ENCODE measurements at regions not wholly inside any gene's neighbourhood (a gene's known extent, or its start where the extent isn't known, plus 50 kb on each side); places are given as distances from the start of the nearest gene placed in this dataset.

DNA sequence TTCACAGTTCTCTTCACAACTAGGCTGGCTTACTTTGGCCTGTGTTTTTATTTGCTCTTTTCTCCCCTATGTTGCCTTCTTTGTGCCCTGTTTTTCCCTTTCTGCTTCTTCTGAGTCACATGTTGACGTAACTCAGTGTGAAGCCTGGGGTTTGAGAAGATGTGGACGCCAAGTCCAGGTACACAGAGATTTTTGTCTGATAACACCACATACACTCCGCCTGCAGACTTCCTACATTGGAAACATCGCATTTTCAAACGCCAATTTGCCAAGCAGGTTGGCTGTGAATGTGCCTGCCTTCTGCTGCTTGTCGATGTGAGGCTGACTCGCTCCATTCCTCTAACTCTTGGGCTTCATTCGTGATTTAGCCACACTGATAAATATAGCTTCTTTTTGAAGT, 62.6 kb upstream of the FN1 start:
- DNase-seq (ENCODE audit: low read depth in 2 of 2) = peak in 1 of 2 donors; percentile 73
- H3K4me3 ChIP-seq (replicated peaks in 1 of 2; ENCODE audit: low read depth in 2 of 2, low read length in 2 of 2) = no peak overlapping the region
- no peak for TF ChIP-seq CTCF (IDR thresholded peaks at IDR 0.05; ENCODE audit: low read depth, low read length)

- no peak for DNase-seq (ENCODE audit: low read depth in 2 of 2)
- no peak for TF ChIP-seq CTCF (IDR thresholded peaks at IDR 0.05; ENCODE audit: low read depth, low read length)
- no peak overlapping the region for H3K4me3 ChIP-seq (replicated peaks in 1 of 2; ENCODE audit: low read depth in 2 of 2, low read length in 2 of 2)
These were observed 57.5 kb upstream of the FN1 start for GRCh38 chr2:215493376-215493775.

DNA sequence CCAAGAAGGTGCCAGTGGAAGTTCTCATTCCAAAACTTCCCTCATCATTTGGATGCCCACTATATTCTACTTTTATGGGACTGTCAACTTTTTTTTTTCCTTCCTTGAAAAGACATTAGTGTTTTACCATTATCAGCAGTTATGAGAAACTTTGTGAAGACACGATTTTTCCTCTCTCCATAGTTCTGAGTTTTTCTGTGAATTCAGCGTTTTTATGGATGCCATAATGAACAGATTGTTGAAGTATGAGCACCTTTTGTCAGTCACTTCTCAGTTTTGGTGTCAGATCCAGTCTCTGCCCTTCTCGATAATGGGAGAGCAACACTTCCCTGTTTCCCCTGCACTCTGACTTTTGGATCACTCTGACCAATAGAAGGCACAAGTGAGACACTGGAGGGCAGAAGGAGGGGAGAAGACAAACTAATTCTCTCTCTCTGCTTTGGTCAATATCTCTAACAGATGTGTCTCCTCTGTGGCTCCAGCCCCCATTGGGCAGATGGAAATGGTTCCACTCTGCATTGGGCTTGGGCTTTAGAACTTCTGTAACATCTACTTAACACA, 53.5 kb upstream of the FN1 start:
- DNase-seq (ENCODE audit: low read depth in 2 of 2) = no peak
- H3K4me3 ChIP-seq (replicated peaks in 1 of 2; ENCODE audit: low read depth in 2 of 2, low read length in 2 of 2) = no peak overlapping the region
- TF ChIP-seq CTCF (IDR thresholded peaks at IDR 0.05; ENCODE audit: low read depth, low read length) = no peak

DNA sequence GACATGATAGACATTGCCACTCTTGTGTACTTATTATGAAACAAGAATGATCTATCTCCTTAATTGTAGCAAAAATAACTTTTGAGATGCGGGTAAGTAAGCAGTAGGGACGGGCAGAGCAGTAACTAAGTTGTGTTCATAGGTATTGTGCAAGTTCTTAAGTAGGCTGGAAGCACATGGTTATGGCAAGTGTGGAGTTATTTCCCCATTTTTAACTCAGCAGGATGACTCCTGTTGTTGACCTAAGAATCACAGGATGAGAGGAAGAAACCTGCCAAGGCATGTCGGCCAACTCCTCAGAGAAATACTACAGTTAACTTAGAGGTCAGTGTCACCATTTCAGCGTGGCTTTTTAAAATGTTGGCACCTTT, 51.1 kb upstream of the FN1 start:
- no peak for TF ChIP-seq CTCF (IDR thresholded peaks at IDR 0.05; ENCODE audit: low read depth, low read length)
- DNase-seq (ENCODE audit: low read depth in 2 of 2) = peak; percentile 39 to 65
- H3K4me3 ChIP-seq (replicated peaks in 1 of 2; ENCODE audit: low read depth in 2 of 2, low read length in 2 of 2) = no peak overlapping the region

DNA sequence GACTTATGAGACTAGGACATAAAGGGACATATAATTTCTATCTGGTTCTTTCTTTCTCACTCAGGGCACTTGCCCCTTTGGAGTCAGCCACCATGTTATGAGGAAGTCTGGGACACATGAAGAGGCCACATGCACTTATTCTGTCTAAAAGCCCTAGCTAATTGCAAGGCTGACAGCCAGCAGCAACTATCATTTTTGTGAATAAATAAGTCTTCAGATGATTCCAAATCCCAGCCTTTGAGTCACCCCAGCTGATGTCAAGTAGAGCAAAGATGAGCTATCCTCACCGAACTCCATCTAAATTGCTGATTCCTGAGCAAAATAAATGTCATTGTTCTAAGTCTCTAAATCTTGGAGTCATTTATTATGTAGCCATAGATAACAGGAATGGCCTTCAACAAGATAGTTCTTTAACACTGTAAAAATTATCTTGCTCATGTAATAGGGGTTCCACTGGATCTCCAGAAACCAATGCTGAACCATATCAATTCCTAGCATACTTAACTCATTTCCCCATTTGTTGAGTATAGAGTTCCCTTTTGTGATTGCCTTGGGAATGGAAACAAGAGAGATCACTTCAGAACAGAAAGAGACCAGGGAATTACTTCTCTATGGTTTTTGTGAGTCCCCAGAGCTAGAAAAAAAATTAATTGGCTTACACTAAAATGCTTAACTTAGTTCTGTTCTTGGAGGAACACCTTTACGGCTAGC, 50.6 kb upstream of the FN1 start:
- no peak for DNase-seq (ENCODE audit: low read depth in 2 of 2)
- no peak for TF ChIP-seq CTCF (IDR thresholded peaks at IDR 0.05; ENCODE audit: low read depth, low read length)

More for the DNA sequence above, 50.6 kb upstream of the FN1 start:
- H3K4me3 ChIP-seq (replicated peaks in 1 of 2; ENCODE audit: low read depth in 2 of 2, low read length in 2 of 2) = no peak overlapping the region
